Uterus (tissue), 2 donors: ENCODE measurements at regions not wholly inside any gene's neighbourhood (a gene's known extent, or its start where the extent isn't known, plus 50 kb on each side); places are given as distances from the start of the nearest gene placed in this dataset.

ENCODE experiments used
- POLR2A ChIP-seq, 2 donors: fragments of 450-650 bp; IDR thresholded peaks; one replicate each; pipeline ENCODE4 v1.6.1; 2016; ENCODE audit warnings: antibody characterized with exemption in 2 of 2, mild to moderate bottlenecking in 1 of 2, moderate library complexity in 1 of 2
- TF ChIP-seq, protein P1 (sequence below), 4 experiments: fragments of 200-600 bp in 2 of 4; fragments of 450-650 bp in 2 of 4; sonication (generic) in 2 of 4; IDR thresholded peaks; one replicate each; pipeline ENCODE4 v1.5.1; 2016 to 2019; ENCODE audit warnings: antibody characterized with exemption in 4 of 4, mild to moderate bottlenecking in 2 of 4, moderate library complexity in 1 of 4

DNA sequence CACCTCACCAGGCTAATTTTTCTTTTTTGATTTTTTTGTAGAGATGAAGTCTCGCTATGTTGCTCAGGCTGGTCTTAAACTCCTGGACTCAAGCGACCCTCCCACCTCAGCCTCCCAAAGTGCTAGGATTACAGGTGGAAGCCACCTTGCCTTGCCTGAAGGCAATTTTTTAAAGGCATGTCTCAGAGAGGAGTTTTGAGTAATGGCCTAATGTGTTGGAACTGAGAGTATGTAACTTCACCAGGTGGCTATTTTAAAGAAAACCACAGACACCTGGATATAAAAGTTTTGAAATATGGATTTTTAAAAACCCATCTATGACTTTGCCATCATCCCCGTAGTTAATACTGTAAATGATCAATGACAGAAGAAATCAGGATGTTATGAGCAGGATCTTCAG, 119.8 kb upstream of the ATP8B1 start:
- TF ChIP-seq, protein P1, sequence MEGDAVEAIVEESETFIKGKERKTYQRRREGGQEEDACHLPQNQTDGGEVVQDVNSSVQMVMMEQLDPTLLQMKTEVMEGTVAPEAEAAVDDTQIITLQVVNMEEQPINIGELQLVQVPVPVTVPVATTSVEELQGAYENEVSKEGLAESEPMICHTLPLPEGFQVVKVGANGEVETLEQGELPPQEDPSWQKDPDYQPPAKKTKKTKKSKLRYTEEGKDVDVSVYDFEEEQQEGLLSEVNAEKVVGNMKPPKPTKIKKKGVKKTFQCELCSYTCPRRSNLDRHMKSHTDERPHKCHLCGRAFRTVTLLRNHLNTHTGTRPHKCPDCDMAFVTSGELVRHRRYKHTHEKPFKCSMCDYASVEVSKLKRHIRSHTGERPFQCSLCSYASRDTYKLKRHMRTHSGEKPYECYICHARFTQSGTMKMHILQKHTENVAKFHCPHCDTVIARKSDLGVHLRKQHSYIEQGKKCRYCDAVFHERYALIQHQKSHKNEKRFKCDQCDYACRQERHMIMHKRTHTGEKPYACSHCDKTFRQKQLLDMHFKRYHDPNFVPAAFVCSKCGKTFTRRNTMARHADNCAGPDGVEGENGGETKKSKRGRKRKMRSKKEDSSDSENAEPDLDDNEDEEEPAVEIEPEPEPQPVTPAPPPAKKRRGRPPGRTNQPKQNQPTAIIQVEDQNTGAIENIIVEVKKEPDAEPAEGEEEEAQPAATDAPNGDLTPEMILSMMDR (IDR thresholded peaks at IDR 0.05): no peak
- TF ChIP-seq POLR2A (IDR thresholded peaks at IDR 0.05): no peak
